GM13976 (cell line): ENCODE measurements at regions not wholly inside any gene's neighbourhood (a gene's known extent, or its start where the extent isn't known, plus 50 kb on each side); places are given as distances from the start of the nearest gene placed in this dataset.

Experiments used
- DNase-seq: peaks from one replicate; pipeline ENCODE4 v3.0.0; 2012; ENCODE audit warnings: low spot score
- in situ Hi-C: fragments of 300-500 bp; cut with MboI; formaldehyde crosslinking; loops from one replicate; pipeline ENCODE4 v1.12.0; 2022; ENCODE audit warnings: low sequenced_read_pairs, mixed read lengths, inconsistent platforms; ENCODE audit not compliant: unreplicated experiment
- TF ChIP-seq, protein P1 (sequence below): IDR thresholded peaks from 2 replicates; pipeline ENCODE4 v1.5.1; 2012; ENCODE audit warnings: borderline replicate concordance, mild to moderate bottlenecking; ENCODE audit not compliant: insufficient read depth; ENCODE audit errors: extremely low read depth, missing control alignments, control extremely low read depth

DNA sequence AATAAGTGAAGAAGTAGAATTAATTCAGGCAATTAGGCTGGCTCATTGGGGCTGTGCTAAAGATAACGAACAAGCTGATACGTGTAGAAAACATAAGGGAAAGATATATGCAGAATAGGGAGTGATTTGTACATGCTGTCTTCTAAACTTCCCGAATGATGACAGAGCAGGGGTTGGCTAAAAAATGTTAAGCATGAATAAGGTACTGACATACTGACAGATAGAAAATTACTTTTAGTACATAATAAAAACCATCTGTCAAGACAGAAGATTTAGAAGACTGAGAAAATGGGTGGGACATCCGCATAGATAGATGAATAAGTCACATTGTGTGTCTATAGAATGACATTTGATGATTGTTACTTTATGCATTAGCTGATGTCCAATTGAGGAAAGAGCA is 158.8 kb upstream of the ZNF804B start:
- in situ Hi-C loops, result no loop called here
- TF ChIP-seq, protein P1, sequence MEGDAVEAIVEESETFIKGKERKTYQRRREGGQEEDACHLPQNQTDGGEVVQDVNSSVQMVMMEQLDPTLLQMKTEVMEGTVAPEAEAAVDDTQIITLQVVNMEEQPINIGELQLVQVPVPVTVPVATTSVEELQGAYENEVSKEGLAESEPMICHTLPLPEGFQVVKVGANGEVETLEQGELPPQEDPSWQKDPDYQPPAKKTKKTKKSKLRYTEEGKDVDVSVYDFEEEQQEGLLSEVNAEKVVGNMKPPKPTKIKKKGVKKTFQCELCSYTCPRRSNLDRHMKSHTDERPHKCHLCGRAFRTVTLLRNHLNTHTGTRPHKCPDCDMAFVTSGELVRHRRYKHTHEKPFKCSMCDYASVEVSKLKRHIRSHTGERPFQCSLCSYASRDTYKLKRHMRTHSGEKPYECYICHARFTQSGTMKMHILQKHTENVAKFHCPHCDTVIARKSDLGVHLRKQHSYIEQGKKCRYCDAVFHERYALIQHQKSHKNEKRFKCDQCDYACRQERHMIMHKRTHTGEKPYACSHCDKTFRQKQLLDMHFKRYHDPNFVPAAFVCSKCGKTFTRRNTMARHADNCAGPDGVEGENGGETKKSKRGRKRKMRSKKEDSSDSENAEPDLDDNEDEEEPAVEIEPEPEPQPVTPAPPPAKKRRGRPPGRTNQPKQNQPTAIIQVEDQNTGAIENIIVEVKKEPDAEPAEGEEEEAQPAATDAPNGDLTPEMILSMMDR, result no peak
- DNase-seq, result no peak

DNA sequence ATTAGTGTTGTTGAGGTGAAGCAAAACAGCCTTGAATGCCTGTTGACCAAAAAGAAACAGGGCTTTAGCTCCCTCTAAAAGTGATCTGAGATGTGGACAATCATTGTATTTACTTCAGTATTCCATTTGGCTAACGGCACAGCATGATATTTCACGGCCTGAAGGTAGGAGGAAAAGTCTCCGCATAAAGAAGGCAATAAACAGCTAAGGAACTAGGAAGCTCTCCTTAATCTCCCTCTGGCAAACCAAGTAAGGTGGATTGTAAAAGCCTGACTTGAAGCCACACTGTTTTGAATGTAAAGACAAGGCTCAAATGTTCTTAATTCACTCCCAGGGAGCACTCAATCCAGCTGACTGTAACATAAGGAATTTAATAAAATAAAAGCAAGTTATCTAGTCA is 160.0 kb upstream of the ZNF804B start:
- no peak for DNase-seq
- TF ChIP-seq, protein P1, result no peak
- in situ Hi-C loops, result no loop called here

DNA sequence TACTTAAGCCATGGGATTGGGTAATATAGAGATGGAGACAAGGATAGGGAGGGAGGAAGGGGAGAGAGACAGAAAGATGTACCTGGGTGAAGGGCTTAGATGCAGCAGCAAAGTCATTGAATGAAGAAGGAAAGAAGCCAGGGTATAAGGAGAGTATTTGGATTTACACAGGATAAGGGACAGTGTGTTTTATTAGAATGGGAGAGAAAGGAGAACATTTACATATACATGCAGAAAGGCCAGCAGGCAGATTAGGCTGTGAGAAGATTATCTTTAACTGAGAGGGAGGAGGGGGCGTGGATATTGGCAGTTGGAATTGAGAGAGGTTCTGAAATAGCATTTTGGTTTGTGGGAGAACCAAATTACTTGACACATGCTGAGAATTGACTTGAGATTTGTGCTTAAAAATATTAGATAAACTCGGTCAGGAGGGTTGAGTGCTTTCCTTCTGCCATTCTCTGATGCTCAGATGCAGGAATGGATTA is 161.5 kb upstream of the ZNF804B start:
- no peak for DNase-seq
- TF ChIP-seq, protein P1, result no peak
- in situ Hi-C loops, result no loop called here

DNA sequence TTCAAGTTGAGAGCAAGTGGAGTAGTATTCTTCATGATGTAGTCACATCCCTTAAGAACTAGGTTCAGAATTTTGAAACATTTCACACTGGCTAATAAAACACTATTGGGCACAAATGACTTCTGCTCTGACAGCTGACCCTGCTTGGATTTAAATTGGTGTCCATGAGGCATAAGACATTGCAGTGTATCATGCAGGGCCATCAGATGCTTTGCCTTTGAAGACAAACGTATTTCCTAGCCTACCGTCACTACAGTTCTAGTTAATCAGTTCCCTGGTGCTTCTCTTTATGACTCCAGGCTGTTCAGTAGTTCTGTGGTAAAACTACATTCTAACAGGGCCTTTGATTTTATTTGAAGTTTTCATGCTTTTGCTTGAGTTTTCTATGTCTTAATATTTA is 168.5 kb upstream of the ZNF804B start:
- DNase-seq, result no peak
- in situ Hi-C loops, result no loop called here
- TF ChIP-seq, protein P1, result no peak

DNA sequence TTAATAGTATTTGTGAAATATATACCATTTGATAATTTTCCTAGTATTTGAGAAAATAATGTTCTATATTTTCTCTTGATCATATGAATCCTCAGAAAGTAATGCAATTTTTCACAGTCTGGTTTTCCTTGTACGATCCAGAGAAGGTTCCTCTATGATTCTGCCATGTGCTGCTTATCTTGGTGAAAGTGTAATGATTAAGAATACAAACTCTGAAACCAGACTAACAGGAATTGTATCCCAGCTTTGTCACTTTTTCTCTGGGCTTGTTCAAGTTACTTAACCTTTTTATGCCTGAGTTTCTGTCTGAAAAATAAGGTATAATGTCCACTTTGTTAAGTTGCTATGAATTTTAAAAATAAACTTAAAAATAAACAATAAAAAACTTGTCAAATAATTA is 169.6 kb upstream of the ZNF804B start:
- TF ChIP-seq, protein P1, result no peak
- no peak for DNase-seq
- in situ Hi-C loops, result no loop called here

DNA sequence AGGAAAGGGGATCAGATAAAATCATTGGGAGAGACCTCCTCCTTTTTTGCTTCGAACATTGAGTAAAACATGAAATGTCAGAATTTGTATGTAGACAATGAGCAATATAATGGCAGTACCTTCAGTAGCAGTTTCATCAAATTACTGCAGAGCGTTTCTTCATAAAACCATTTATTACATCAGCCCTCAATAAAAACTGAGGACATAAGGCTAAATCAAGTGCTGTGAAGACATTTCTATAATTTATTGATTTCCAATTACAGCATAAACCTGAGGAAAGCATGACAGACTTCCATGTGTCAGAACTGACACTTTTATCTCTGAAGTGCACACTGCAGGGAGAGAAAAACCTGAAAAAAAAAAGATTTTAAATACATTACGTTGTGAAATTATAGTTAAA is 172.6 kb upstream of the ZNF804B start:
- TF ChIP-seq, protein P1, result no peak
- DNase-seq, result no peak
- in situ Hi-C loops, result no loop called here

DNA sequence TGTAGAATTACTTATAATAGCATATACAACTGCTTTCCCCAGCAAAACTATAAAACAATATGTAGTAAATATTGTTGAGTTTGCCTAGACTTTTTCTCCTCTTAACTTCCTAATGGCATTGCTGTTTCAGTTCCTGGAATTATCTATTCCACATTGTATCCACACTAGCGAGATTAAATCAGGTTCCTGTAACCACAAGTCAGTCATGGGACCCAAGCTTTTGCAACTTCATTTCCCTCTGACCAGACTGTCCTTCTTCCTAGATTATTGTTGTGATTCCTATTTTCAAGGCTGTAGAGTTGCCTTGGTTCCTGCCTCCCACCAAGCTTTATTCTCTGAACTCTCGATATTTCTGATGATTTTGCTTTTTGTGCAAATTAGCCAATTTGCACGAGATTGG is 173.3 kb upstream of the ZNF804B start:
- TF ChIP-seq, protein P1, result no peak
- no peak for DNase-seq
- in situ Hi-C loops, result no loop called here
